ENCODE measurements at regions not wholly inside any gene's neighbourhood (a gene's known extent, or its start where the extent isn't known, plus 50 kb on each side); places are given as distances from the start of the nearest gene placed in this dataset.
"Not testable (repeated sequence)": the region's sequence is repeated elsewhere in the genome, so short reads cannot be mapped to it uniquely, and the experiment has no call there.

DNA sequence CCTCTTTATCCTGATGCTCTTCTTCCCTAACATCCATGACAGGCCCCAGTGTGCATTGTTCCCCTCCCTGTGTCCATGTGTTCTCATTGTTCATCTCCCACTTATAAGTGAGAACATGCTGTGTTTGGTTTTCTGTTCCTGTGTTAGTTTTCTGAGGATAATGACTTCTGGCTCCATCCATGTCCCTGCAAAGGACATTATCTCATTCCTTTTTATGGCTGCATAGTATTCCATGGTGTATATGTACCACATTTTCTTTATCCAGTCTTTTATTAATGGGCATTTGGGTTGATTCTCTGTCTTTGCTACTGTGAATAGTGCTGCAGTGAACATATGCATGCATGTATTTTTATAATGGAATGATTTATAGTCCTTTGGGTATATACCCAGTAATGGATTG, 78.7 kb upstream of the EXOC2 start:
- not testable (repeated sequence) for TF ChIP-seq POLR2A, CTCF, POLR2AphosphoS5 (IDR thresholded peaks at IDR 0.05)

Data from breast epithelium (tissue), 3 donors.